ENCODE measurements at regions not wholly inside any gene's neighbourhood (a gene's known extent, or its start where the extent isn't known, plus 50 kb on each side); places are given as distances from the start of the nearest gene placed in this dataset.

- no peak overlapping the region for H3K9ac ChIP-seq (ENCODE audit: control insufficient read depth, insufficient read depth, low read length)
- no peaks in the 10 kb centered on the region; a peak in 1 of 4 replicates for H3K27me3 ChIP-seq (replicated peaks in 1 of 2; ENCODE audit: control insufficient read depth in 2 of 2, insufficient read depth in 2 of 2, low read length in 1 of 2)
- ChIA-PET RAD21 (ENCODE audit: unreplicated experiment) (interaction anchor here (0.6 to 0.8 kb wide), 2 partner anchors 89 to 136 kb away, joined by 3 read pairs; no protein-coding TSS in a partner anchor), SMC1A (ENCODE audit: uncharacterized antibody, unreplicated experiment) (interaction anchor here (0.7 kb wide), 1 partner anchor 21 kb away, joined by 4 read pairs; no protein-coding TSS in a partner anchor), CTCF (interaction anchor here (0.7 to 1.1 kb wide), 2 partner anchors 8 to 43 kb away, joined by 3 read pairs; no protein-coding TSS in a partner anchor), POLR2A (interaction anchor here (0.6 to 1.8 kb wide), 2 partner anchors 23 to 410 kb away, joined by 3 to 5 read pairs; no protein-coding TSS in a partner anchor)
- H3K9me3 ChIP-seq (replicated peaks; ENCODE audit: control insufficient read depth, insufficient read depth, low read length): no peaks in the 10 kb centered on the region
- H3K36me3 ChIP-seq (ENCODE audit: control insufficient read depth in 2 of 2, insufficient read depth in 2 of 2, low read length in 1 of 2): no peaks in the 10 kb centered on the region
- 32% methylated on average over 4 of the region's 4 CpGs for WGBS (ENCODE audit: insufficient coverage, insufficient replicate concordance, low lambda C conversion rate, missing lambda C conversion rate)
- FAIRE-seq (no peak), ATAC-seq (no peak), DNase-seq (ENCODE audit: low read depth, low spot score) (no peak)
- no peaks in the 10 kb centered on the region for H3K4me1 ChIP-seq (ENCODE audit: control insufficient read depth, insufficient read depth, low read length)
- H4K20me1 ChIP-seq (ENCODE audit: control insufficient read depth, insufficient read depth): no peaks in the 10 kb centered on the region
- H3K4me3 ChIP-seq: no peak overlapping the region
- no peak overlapping the region for H2AFZ ChIP-seq (ENCODE audit: control insufficient read depth, low read depth, low read length)
- no peak overlapping the region for H3K4me2 ChIP-seq (ENCODE audit: control insufficient read depth, insufficient read depth)
- no peaks in the 10 kb centered on the region for H3K79me2 ChIP-seq (ENCODE audit: control insufficient read depth, insufficient read depth, low read length)
- intact Hi-C loops (cut with micrococcal nuclease; ENCODE audit: unreplicated experiment) (no loop called here), in situ Hi-C loops (cut with MboI) (no loop called here)
- no peak for TF ChIP-seq NKRF (conservative IDR thresholded peaks at IDR 0.05)
- no peak for TF ChIP-seq ZNF217 (IDR thresholded peaks at IDR 0.05)
- TF ChIP-seq SRF (IDR thresholded peaks at IDR 0.05; ENCODE audit: low read depth in 2 of 2, low read length in 2 of 2): no peak
- no peak for TF ChIP-seq NFIC (IDR thresholded peaks at IDR 0.05; ENCODE audit: low read depth, low read length)
- H3K27ac ChIP-seq (ENCODE audit: control insufficient read depth, insufficient read depth): no peak overlapping the region
- no TSS peak for BruUV-seq (replicated peaks)
Observed at GRCh38 chr6:43907789-43908472, 137.9 kb downstream of the VEGFA start.
